GM18951 (cell line): ENCODE measurements at regions not wholly inside any gene's neighbourhood (a gene's known extent, or its start where the extent isn't known, plus 50 kb on each side); places are given as distances from the start of the nearest gene placed in this dataset.

Experiments used
- POLR2A ChIP-seq: IDR thresholded peaks from 4 replicates; pipeline ENCODE4 v1.6.1; 2011; ENCODE audit warnings: mild to moderate bottlenecking; ENCODE audit not compliant: insufficient read length, insufficient read depth; ENCODE audit errors: extremely low read depth
- in situ Hi-C: fragments of 300-500 bp; cut with MboI; formaldehyde crosslinking; loops from one replicate; pipeline ENCODE4 v1.12.0; 2022; ENCODE audit warnings: low sequenced_read_pairs, mixed read lengths, inconsistent platforms; ENCODE audit not compliant: unreplicated experiment

DNA sequence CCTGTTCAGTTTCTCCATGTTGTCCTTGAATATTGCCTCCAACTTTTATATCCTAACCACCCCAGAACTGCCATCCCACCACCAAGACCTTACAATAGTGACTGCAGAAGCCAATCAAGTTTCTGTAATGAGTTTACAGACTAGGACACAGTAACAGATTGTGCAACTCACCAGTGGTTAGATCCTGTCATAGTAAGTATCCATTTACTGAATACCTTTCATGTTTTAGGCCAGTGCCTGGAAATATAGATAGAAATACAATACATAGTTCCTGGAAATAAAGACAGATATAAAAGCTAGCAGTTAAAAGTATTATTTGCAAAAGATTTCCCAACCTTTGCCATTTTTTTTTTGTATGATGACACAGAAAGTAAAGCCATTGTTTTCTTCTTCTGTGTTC lies 471.8 kb upstream of the BTBD3 start:
- no peak for TF ChIP-seq POLR2A
- in situ Hi-C loops: no loop called here

DNA sequence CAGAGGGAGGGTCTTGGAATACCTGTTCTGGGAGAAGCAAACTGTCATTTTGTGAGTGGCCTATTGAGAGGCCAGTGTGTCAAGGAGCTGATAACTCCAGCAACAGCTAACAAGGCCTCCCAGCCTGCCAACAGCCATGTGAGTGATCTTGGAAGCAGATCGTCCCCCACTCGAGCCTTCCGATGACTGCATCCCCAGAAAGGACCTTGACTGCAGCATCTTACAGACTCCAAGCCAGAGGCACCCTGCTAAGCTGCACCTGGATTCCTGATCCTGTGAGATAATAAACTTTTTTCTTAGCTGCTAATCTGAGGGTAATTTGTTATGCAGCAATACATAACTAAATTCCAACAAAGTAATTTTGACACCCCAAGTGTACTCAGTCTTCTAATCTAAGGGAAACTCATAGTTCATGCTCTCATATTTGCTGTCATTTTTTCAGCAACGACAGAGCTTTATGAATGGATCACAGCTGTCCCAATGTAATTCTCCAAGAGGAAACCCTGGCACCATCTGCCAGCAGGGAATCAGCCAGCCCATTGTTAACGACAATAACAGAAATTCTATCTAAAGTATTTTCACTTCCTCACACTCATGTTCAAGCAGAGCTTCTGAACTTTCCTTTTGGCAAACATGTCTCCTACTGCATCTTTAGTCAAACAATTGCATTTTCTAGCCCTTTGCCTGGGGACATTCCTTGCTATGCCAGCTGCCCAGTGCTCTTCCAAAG lies 470.2 kb upstream of the BTBD3 start:
- no peak for TF ChIP-seq POLR2A
- in situ Hi-C loops: no loop called here

DNA sequence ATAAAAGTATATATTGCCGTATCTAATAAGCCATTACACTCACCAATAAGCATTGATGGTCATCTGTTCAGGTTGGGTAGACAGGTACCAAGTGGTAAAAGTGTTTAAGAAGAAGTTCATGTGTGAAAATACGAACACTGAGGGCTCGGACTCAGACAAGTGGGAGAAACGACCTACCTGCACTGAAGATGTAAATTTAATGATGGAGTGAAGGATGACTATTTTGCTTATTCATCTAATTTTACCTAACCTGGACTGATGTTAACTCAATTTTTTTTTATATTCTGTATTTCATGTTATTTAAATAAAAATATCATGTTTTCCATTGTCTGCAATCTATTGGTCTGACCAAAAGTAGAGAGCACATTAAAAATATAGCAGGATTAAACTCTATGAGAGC lies 469.1 kb upstream of the BTBD3 start:
- in situ Hi-C loops: no loop called here
- no peak for TF ChIP-seq POLR2A

DNA sequence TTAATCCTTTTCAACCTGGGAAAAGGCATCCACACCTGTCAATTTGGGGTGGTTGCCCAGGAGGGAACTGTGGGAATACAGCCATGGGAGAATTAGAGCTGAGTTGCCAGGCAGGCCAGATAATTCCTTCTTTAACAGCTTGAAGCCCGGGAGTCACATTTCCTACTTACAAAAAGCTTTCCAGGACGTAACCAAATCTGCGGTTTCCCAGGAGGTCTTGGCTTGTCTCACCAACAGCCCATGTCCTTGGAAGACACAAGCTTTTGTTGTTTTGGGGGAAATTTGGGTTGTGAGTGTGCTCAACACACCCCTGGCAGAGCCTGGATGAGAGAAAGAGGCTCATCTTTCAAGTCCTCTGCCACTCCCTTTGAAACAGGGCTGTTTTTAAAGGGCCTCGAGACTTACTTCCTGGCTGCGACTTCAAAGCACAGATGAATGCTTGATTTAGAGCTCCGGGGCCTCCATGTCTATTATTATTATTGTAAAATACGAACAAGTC lies 465.9 kb upstream of the BTBD3 start:
- no peak for TF ChIP-seq POLR2A
- in situ Hi-C loops: no loop called here

DNA sequence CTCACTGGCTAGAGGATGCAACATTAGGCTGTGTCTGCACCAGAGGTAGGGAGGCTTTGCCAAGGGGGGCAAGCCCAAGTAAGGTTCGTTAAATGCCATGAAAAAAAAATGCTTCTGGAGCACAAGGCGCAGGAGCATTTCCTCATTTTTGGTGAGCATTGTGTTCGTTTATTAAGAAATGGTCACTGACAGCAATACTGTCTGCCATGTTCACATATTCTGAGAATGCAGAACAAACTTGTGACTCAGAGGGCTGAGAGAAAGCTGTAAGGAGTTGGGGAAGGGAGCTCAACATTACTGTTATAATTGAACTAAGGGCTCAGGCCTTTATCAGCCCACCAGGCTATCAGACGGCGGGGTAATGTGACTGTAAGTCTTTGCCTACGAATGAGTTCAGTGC lies 465.4 kb upstream of the BTBD3 start:
- no peak for TF ChIP-seq POLR2A
- in situ Hi-C loops: no loop called here

DNA sequence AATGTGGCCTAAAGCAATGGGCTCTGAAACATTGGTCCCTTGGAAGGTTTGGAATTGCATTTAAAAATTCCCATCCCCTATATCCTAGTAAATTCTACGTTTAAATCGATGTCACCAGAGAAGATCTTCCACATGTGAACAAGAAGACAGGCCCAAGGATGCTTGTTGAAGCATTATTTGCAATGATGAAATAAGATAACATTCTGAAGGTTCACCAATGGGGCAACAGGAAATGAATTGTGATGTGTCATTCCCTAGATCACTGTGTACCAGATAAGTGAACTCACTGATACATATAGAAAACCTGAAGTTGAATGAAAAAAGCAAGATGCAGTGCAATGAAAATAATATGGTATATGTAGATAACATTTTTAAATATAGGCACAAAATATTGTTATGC lies 464.3 kb upstream of the BTBD3 start:
- in situ Hi-C loops: no loop called here

DNA sequence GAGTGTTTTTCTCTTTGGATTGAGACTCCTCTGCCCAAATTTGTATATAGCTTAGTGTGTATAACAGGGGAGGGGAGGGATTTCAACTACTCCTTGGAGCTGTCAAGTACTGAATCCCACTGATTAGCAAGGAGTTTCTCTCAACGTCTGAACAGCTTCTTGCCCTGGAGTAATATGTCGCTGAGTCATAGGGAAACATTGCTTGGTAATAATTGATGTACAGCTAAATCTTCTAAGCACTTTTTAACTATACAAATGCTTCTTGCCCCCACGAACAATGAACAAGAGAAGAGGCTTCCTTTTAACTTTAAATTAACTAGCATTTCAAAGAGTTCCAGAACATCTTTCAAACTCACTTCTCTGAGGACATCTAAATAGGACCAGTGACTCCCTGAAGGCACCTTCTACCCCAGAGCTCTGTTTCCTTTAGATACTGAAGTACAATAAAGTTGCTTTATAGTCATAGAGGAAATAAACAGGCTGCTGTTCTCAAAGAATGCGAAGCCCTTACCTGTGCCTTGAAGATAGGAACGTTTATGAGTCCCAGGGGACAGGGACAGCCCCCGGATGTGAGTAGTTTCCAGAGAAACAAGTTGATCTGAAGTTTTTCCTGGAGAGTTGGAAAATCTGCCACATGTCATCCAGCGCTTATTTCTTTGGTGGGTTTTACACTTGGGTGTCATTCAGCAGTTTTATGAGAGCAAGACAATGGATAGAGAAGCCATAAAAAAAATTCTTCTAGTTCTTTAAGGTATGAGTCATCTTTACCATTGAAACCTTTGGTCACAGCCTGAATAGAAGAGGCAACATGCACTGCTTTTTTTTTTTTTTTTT lies 462.5 kb upstream of the BTBD3 start:
- no peak for TF ChIP-seq POLR2A
- in situ Hi-C loops: no loop called here

More for the DNA sequence above, 464.3 kb upstream of the BTBD3 start:
- no peak for TF ChIP-seq POLR2A

DNA sequence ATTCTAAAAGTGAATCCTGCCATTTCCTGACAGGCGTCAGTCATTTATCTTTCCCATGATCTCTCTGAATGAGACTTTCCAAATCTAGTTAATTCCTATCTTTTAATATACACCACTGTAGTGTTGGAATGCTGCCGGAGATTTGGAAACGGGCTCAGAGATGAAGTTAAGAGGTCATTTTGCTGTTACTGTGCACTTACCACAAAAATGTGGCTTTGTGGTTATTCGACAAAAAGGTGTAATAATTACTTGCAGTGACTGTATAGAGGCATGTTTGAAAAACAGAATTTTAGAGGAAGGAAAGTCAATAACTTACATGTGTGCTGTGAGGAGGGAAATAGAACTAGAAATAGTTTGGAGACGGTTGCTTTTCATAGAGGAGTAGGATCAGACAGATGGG lies 460.2 kb upstream of the BTBD3 start:
- in situ Hi-C loops: no loop called here
- no peak for TF ChIP-seq POLR2A

DNA sequence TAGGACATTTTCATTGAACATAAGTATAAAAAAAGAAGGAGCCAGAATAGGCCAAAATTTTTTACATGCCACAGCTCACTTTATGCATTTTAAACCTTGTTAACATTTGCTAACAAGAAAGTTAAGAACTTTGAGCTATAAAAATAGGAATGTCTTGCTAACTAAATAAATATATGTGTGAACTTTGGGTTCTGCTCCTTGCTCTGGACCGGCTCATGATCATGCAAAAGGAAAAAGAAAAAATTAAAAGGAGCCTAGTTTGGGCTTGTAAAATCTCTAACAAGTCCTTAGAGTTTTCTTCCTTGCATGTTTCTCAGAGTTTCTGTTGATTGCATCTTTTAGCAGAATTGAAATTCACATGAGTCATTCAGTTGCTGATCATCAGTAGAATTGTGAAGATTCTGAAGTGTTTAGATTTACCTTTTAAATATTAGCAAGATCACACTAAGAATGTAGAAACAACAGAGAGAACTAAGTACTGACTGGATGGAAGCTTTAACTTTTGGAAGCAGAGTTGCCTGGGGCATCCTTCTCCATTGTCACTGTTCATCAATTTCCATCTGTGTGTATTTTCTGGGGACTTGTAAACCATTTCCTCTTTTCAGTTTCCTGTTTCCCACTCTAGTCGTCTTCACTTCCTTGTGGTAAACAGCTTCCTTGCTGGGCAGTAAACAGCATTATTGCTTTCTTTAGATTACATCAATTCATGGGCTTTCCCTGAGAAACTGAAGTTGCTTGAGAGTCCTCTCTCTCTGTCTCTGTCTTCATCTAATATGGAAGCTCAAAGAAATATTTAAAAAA lies 458.4 kb upstream of the BTBD3 start:
- no peak for TF ChIP-seq POLR2A

DNA sequence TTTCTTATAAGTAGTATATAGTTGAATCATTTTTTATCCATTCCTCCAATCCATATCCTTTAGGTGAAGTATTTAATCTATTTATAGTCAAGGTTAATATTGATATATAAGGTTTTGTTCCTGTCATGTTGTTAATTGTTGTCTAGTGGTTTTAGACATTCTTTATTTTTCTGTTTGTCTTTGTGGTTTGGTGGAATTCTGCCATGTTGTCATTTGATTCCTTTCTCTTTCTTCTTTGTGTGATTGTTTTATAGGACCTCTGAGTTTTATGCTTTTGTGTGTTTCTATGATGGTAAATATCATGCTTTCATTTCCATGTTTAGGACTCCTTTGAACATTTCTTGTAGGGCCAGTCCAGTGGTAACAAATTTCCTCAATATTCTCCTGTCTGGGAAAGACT lies 450.3 kb upstream of the BTBD3 start:
- in situ Hi-C loops: no loop called here
- no peak for TF ChIP-seq POLR2A

More for the DNA sequence above, 458.4 kb upstream of the BTBD3 start:
- in situ Hi-C loops: no loop called here

DNA sequence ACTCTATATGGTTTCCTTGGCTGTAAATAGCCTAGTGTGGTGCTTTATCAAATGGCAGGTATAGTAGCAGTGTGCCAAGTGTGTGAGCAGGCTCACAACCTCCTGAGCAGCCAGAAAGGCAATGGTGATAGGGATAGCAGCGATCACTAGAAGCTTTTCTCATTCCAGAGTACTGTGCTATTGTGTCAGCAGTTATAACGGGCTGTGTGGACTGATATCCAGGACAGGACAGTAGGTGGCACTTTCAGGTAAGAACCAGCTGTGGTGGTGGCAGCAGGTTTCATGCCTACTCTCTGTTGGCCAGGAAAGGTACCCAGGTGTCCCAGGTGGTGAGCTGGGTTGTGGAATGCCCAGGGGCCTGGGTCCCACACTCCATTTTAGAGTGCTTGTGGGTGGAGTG lies 448.8 kb upstream of the BTBD3 start:
- TF ChIP-seq POLR2A: no peak
- in situ Hi-C loops: no loop called here

DNA sequence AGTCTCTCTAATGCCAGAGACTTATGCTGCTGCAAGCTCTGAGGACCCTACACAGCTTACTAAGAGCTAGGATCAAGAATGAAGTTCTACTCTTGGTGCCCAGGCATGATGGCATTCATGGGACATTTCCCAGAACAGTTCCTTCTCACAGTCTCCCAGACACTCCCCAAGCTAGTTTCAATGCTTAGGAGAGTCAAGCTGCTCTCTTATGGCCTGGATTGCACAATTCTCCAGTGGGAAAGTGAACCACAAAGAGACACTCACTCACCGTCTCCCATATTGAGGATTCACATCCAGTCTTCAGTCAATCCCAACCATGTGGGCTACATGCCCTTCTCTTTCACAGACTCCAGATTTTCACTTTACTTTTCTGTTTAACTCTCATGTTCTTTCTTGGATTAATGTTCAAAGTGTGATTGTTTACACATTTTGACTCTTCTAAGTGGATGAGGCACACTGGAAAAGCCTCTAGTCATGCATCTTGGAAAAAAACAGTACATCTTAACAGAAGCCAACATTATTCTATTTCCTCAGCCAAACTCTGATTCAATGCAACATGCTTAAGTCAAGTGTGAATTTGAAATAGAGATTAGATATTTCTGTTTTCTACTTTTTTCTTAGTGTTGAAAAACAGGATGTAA lies 447.8 kb upstream of the BTBD3 start:
- TF ChIP-seq POLR2A: no peak
- in situ Hi-C loops: no loop called here

DNA sequence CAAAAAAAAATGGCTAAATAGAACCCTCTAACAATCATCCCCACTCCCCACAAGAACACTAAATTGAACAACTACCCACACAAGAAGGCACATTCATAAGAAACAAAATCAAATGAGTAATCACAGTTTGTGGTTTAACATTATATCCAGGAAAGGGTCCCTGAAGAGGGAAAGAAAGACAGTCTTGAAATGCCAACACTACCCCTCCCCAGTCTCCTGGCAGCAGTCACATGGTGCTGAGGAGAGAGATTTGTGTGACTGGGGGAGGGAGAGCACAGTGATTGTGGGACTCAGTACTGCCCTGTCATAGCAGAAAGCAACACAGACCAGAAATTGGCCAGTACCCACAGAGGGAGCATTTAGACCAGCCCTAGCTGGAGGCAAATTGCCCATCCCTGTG lies 443.7 kb upstream of the BTBD3 start:
- no peak for TF ChIP-seq POLR2A
- in situ Hi-C loops: no loop called here
